IMR-90 (cell line): ENCODE measurements at regions not wholly inside any gene's neighbourhood (a gene's known extent, or its start where the extent isn't known, plus 50 kb on each side); places are given as distances from the start of the nearest gene placed in this dataset.

Source experiments
- ATAC-seq: fragments of 200-7000 bp; cut with Tn5 transposase; 2 replicates; pipeline ENCODE4 v1.9.1; 2020; ENCODE audit warnings: low read depth, mild to moderate bottlenecking, moderate library complexity
- BruUV-seq: library from RNA; stranded (reverse); fragments of 400-500 nt; replicated peaks from 2 replicates; lab custom pipeline; 2021; lab: Mats Ljungman, UMichigan
- CTCF ChIA-PET: fragments of 300-600 bp; formaldehyde crosslinking; extraction: SDS; loops from one replicate; lab custom pipeline; 2021; ENCODE audit warnings: antibody characterized with exemption; lab: Yijun Ruan, JAX
- POLR2A ChIA-PET: fragments of 300-600 bp; sonication (Branson Sonifier 250); formaldehyde crosslinking; loops from one replicate; lab custom pipeline; 2022; ENCODE audit warnings: antibody characterized with exemption; ENCODE audit not compliant: unreplicated experiment; lab: Charles Lee
- DNase-seq: peaks from one replicate; pipeline ENCODE4 v3.0.0; 2013
- H2AFZ ChIP-seq: replicated peaks from 2 replicates; pipeline ENCODE3; 2013; ENCODE audit warnings: low read length, mild to moderate bottlenecking; ENCODE audit not compliant: poor library complexity
- H2AK5ac ChIP-seq: 2 replicates; pipeline ENCODE4 v1.6.1; 2013; ENCODE audit warnings: low read depth, low read length, inconsistent platforms
- H2AK9ac ChIP-seq: replicated peaks from 2 replicates; pipeline ENCODE3; 2013; ENCODE audit warnings: mild to moderate bottlenecking, low read depth, low read length, moderate library complexity; ENCODE audit not compliant: poor library complexity
- H2BK120ac ChIP-seq: 2 replicates; pipeline ENCODE4 v1.6.1; 2013; ENCODE audit warnings: low read depth, low read length, inconsistent platforms
- H2BK15ac ChIP-seq: 3 replicates; pipeline ENCODE4 v1.6.1; 2013; ENCODE audit warnings: low read depth, low read length, inconsistent platforms
- H2BK20ac ChIP-seq: 2 replicates; pipeline ENCODE4 v1.6.1; 2013; ENCODE audit warnings: low read depth, mild to moderate bottlenecking, inconsistent platforms, low read length, moderate library complexity
- H2BK5ac ChIP-seq: 2 replicates; pipeline ENCODE4 v1.6.1; 2013; ENCODE audit warnings: mild to moderate bottlenecking, low read depth, low read length, inconsistent platforms; ENCODE audit not compliant: poor library complexity, severe bottlenecking
- H3K14ac ChIP-seq: replicated peaks from 2 replicates; pipeline ENCODE4 v1.6.1; 2013; ENCODE audit warnings: low read depth, low read length, inconsistent platforms
- H3K18ac ChIP-seq: 2 replicates; pipeline ENCODE4 v1.6.1; 2013; ENCODE audit warnings: low read depth, low read length, control low read depth
- H3K23ac ChIP-seq: 2 replicates; pipeline ENCODE4 v1.6.1; 2013; ENCODE audit warnings: low read depth, low read length, inconsistent platforms
- H3K27ac ChIP-seq: 2 replicates; pipeline ENCODE4 v1.5.1; 2013; ENCODE audit warnings: mild to moderate bottlenecking, control low read depth, low read length; ENCODE audit not compliant: insufficient read depth
- H3K27me3 ChIP-seq: 2 replicates; pipeline ENCODE4 v1.6.1; 2013; ENCODE audit warnings: low read length; ENCODE audit not compliant: control insufficient read depth, insufficient read depth
- H3K36me3 ChIP-seq: 2 replicates; pipeline ENCODE4 v1.6.1; 2013; ENCODE audit warnings: low read length, mixed read lengths; ENCODE audit not compliant: control insufficient read depth, insufficient read depth
- H3K4ac ChIP-seq: 2 replicates; pipeline ENCODE4 v1.6.1; 2013; ENCODE audit warnings: low read depth, low read length, inconsistent platforms
- H3K4me1 ChIP-seq: 2 replicates; pipeline ENCODE4 v1.6.1; 2013; ENCODE audit warnings: low read length, mixed read lengths; ENCODE audit not compliant: control insufficient read depth, insufficient read depth
- H3K4me2 ChIP-seq: 2 replicates; pipeline ENCODE4 v1.6.1; 2013; ENCODE audit warnings: low read depth, mild to moderate bottlenecking, control low read depth, low read length, moderate library complexity
- H3K4me3 ChIP-seq: 2 replicates; pipeline ENCODE4 v1.5.1; 2013; ENCODE audit warnings: low read depth, mild to moderate bottlenecking, control low read depth, low read length, moderate library complexity; ENCODE audit not compliant: insufficient read depth
- H3K56ac ChIP-seq: 2 replicates; pipeline ENCODE4 v1.6.1; 2013; ENCODE audit warnings: low read length, inconsistent platforms; ENCODE audit not compliant: insufficient read depth; ENCODE audit errors: extremely low read depth
- H3K79me1 ChIP-seq, 2 experiments: 2 replicates each; pipeline ENCODE4 v1.6.1; 2013; ENCODE audit warnings: low read length in 2 of 2, inconsistent platforms in 1 of 2, low read depth in 1 of 2
- H3K9ac ChIP-seq: 2 replicates; pipeline ENCODE4 v1.6.1; 2013; ENCODE audit warnings: low read depth, low read length, control low read depth
- H3K9me1 ChIP-seq: 2 replicates; pipeline ENCODE4 v1.6.1; 2013; ENCODE audit warnings: low read length, inconsistent platforms; ENCODE audit not compliant: insufficient read depth
- H3K9me3 ChIP-seq: 2 replicates; pipeline ENCODE4 v1.6.1; 2013; ENCODE audit warnings: low read length; ENCODE audit not compliant: control insufficient read depth, insufficient read depth
- H4K20me1 ChIP-seq: 2 replicates; pipeline ENCODE4 v1.6.1; 2013; ENCODE audit warnings: low read length, inconsistent platforms; ENCODE audit not compliant: insufficient read depth
- H4K5ac ChIP-seq: 2 replicates; pipeline ENCODE4 v1.6.1; 2013; ENCODE audit warnings: mild to moderate bottlenecking, low read depth, low read length, control low read depth
- H4K8ac ChIP-seq, 2 experiments: 2 replicates each; pipeline ENCODE4 v1.6.1; 2013; ENCODE audit warnings: low read depth in 2 of 2, low read length in 2 of 2, control low read depth in 1 of 2, inconsistent platforms in 1 of 2
- H4K91ac ChIP-seq: 2 replicates; pipeline ENCODE4 v1.6.1; 2013; ENCODE audit warnings: low read depth, low read length, inconsistent platforms; ENCODE audit not compliant: insufficient read depth
- FOS ChIP-seq: fragments of 150-350 bp; IDR thresholded peaks from 2 replicates; pipeline ENCODE4 v1.6.1; 2016; ENCODE audit warnings: low read depth, low read length
- MAFK ChIP-seq: IDR thresholded peaks from 2 replicates; pipeline ENCODE4 v1.6.1; 2012; ENCODE audit warnings: low read depth, low read length, improper control_type of control experiment
- RAD21 ChIP-seq: IDR thresholded peaks from 2 replicates; pipeline ENCODE4 v1.6.1; 2012; ENCODE audit warnings: low read length, improper control_type of control experiment
- RCOR1 ChIP-seq: IDR thresholded peaks from 2 replicates; pipeline ENCODE4 v1.6.1; 2012; ENCODE audit warnings: mild to moderate bottlenecking, low read length, improper control_type of control experiment; ENCODE audit not compliant: insufficient replicate concordance
- RFX5 ChIP-seq: IDR thresholded peaks from 2 replicates; pipeline ENCODE4 v1.8.0; 2012; ENCODE audit warnings: low read depth, mild to moderate bottlenecking, low read length, moderate library complexity
- SMC3 ChIP-seq: fragments of 150-350 bp; IDR thresholded peaks from 2 replicates; pipeline ENCODE4 v1.6.1; 2016; ENCODE audit warnings: low read depth, mild to moderate bottlenecking, antibody characterized with exemption, low read length, moderate library complexity
- WGBS, 2 experiments: methylation state at CpG; one replicate each; pipeline versions ENCODE4 v1.1.5 to v1.1.7; 2013; ENCODE audit warnings: missing lambda C conversion rate in 2 of 2; ENCODE audit not compliant: insufficient read length in 1 of 2; ENCODE audit errors: extremely low coverage in 2 of 2; 5-methylcytosine and 5-hydroxymethylcytosine counted together
- dilution Hi-C: fragments of 300-500 bp; cut with HindIII; formaldehyde crosslinking; loops from one replicate; pipeline ENCODE4 v1.14.3; 2018; ENCODE audit warnings: low sequenced_read_pairs; ENCODE audit not compliant: unreplicated experiment
- in situ Hi-C: fragments of 300-500 bp; cut with MboI; formaldehyde crosslinking; loops from 3 replicates; pipeline ENCODE4 v1.14.3; 2019; ENCODE audit warnings: low sequenced_read_pairs, inconsistent platforms, mixed read lengths
- intact Hi-C: fragments of 100-400 bp; cut with micrococcal nuclease; formaldehyde crosslinking; loops from 2 replicates; pipeline ENCODE4 v1.10.0; 2022
- TF ChIP-seq, protein P1 (sequence below): fragments of 150-350 bp; IDR thresholded peaks from 2 replicates; pipeline ENCODE4 v1.6.1; 2016; ENCODE audit warnings: low read depth, mild to moderate bottlenecking, low read length, moderate library complexity, borderline replicate concordance
- TF ChIP-seq, protein P2 (sequence below): fragments of 150-350 bp; IDR thresholded peaks from 2 replicates; pipeline ENCODE4 v1.6.1; 2017; ENCODE audit warnings: mild to moderate bottlenecking, antibody characterized with exemption, low read length, low read depth
- TF ChIP-seq, protein P3 (sequence below): conservative IDR thresholded peaks from 2 replicates; pipeline ENCODE4 v1.5.1; 2012; ENCODE audit warnings: mild to moderate bottlenecking, low read depth, low read length, improper control_type of control experiment

DNA sequence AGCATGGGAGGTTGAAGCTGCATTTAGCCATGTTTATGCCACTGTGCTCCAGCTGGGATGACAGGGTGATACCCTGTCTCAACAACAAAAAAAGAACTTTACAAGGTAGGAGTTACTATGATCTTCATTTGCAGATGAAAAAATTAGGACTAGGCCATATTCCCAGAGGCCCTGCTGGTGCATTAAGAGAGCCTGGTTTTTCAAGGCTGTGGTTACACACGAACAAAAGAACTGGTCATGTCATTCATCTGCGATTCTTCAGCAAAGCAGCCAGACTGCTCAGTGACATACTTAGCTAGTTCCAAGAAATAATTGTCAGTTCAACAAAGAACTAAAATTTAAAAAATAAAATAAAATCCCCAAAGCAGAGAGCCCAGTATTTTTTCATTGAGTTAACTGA lies 66.1 kb upstream of the SLC22A15 start:
- DNase-seq = no peak
- Histone ChIP-seq H3K14ac (no peak overlapping the region), H3K4me3 (no peak overlapping the region), H3K27ac (no peak overlapping the region), H4K8ac (no peak overlapping the region), H3K23ac (no peak overlapping the region), H4K20me1 (no peaks in the 10 kb centered on the region), H3K9me3 (no peaks in the 10 kb centered on the region), H3K36me3 (no peaks in the 10 kb centered on the region), H3K9ac (no peak overlapping the region), H3K27me3 (no peaks in the 10 kb centered on the region), H2AK5ac (no peak overlapping the region), H2BK15ac (no peak overlapping the region), H3K9me1 (no peaks in the 10 kb centered on the region), H3K18ac (no peak overlapping the region), H3K79me1 (no peaks in the 10 kb centered on the region), H2AK9ac (no peak overlapping the region), H2BK20ac (no peak overlapping the region), H3K4me2 (no peak overlapping the region), H2AFZ (no peak overlapping the region), H3K4me1 (no peaks in the 10 kb centered on the region), H4K91ac (no peak overlapping the region), H4K5ac (no peak overlapping the region), H2BK5ac (no peak overlapping the region), H3K4ac (no peak overlapping the region), H3K56ac (no peak overlapping the region), H2BK120ac (no peak overlapping the region)
- no peak for ATAC-seq
- dilution Hi-C loops = no loop called here
- in situ Hi-C loops = loop anchor here (10.0 kb wide), 1 partner anchor 65 kb away; the partner anchor contains the start of gene SLC22A15
- no CpG with 5 or more reads among the region's 2 CpGs for WGBS, 2 experiments
- intact Hi-C loops = no loop called here
- BruUV-seq = no TSS peak
- TF ChIP-seq, protein P1, sequence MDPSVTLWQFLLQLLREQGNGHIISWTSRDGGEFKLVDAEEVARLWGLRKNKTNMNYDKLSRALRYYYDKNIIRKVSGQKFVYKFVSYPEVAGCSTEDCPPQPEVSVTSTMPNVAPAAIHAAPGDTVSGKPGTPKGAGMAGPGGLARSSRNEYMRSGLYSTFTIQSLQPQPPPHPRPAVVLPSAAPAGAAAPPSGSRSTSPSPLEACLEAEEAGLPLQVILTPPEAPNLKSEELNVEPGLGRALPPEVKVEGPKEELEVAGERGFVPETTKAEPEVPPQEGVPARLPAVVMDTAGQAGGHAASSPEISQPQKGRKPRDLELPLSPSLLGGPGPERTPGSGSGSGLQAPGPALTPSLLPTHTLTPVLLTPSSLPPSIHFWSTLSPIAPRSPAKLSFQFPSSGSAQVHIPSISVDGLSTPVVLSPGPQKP = no peak
- TF ChIP-seq SMC3 (no peak), MAFK (no peak), RAD21 (no peak), FOS (no peak), RCOR1 (no peak), RFX5 (no peak)
- TF ChIP-seq, protein P2, sequence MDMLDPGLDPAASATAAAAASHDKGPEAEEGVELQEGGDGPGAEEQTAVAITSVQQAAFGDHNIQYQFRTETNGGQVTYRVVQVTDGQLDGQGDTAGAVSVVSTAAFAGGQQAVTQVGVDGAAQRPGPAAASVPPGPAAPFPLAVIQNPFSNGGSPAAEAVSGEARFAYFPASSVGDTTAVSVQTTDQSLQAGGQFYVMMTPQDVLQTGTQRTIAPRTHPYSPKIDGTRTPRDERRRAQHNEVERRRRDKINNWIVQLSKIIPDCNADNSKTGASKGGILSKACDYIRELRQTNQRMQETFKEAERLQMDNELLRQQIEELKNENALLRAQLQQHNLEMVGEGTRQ = no peak
- TF ChIP-seq, protein P3, sequence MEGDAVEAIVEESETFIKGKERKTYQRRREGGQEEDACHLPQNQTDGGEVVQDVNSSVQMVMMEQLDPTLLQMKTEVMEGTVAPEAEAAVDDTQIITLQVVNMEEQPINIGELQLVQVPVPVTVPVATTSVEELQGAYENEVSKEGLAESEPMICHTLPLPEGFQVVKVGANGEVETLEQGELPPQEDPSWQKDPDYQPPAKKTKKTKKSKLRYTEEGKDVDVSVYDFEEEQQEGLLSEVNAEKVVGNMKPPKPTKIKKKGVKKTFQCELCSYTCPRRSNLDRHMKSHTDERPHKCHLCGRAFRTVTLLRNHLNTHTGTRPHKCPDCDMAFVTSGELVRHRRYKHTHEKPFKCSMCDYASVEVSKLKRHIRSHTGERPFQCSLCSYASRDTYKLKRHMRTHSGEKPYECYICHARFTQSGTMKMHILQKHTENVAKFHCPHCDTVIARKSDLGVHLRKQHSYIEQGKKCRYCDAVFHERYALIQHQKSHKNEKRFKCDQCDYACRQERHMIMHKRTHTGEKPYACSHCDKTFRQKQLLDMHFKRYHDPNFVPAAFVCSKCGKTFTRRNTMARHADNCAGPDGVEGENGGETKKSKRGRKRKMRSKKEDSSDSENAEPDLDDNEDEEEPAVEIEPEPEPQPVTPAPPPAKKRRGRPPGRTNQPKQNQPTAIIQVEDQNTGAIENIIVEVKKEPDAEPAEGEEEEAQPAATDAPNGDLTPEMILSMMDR = no peak
- POLR2A ChIA-PET = no interaction called here
- CTCF ChIA-PET = no interaction called here
